ENCODE measurements at regions not wholly inside any gene's neighbourhood (a gene's known extent, or its start where the extent isn't known, plus 50 kb on each side); places are given as distances from the start of the nearest gene placed in this dataset.

DNA sequence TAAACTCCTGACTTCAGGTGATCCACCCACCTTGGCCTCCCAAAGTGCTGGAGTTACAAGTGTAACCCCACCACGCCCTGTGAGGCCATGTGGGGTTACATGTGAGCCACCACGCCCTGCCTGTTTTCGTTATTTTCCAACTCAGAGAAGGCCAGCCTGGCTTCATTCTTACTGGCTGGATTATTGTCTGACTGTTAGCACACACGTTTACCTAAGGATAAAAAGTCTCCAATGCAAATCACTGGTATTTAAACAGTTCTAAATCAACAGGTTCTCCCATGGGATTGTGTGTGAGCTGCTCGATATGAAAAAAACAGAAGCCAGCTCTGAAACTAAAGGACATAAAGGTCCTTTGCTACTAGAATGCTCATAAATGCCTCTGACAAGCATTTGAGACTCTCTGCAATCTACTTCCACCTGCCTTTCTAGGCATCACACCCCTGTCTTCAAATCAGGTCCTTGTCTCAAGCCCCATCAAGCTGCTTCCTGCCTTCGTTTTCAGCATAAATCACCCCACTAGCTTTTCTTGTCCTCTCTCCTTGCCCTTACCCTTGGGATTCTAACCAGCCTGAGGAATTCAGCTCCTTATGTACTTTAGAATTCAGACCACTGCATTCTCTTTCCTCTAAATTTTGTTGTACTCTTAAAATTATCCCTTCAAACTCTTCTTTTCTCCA is 265.0 kb downstream of the DUSP6 start:
- DNase-seq = no peak
- in situ Hi-C loops (cut with MboI; ENCODE audit: low pct_unique_long_range_greater_than_20kb, low sequenced_read_pairs) = no loop called here

DNA sequence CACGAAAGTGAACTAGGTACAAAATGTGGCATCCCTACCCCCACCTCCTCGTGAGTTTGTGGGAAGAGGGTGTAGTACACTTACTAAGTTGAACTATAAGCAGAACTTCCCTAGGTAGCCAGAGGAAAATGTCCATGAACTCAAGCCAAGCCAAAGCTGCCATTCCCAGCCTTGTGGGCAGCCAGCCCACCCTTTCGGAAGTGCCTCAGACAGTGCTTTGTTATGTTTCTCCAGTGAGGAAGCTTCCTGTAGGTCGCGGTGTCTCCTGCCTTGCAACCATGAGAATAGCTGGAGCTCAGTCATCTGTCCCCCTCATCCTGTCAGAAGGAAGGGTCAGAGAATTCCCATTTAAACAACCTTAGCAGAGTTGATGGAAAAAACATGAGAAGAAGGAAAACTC is 266.9 kb downstream of the DUSP6 start:
- in situ Hi-C loops (cut with MboI; ENCODE audit: low pct_unique_long_range_greater_than_20kb, low sequenced_read_pairs) = no loop called here
- DNase-seq = no peak

DNA sequence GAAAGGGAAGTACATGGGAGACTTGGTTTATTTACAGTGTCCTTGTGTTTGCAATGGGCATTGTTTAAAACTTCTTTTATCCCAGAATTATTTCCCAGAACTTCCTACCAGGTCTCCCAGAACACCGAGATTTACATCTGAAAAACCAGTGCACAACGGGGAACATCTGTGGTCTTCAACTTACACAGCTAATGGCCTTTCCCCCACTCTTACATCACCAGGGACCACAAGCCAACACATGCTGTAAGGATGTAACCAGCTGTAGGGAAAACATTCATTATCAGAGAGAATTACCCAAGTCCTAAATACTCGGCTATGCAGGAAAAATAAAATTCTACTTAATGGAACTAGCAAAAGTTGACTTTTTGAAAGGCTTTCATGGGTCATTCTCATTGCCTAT is 267.6 kb downstream of the DUSP6 start:
- in situ Hi-C loops (cut with MboI; ENCODE audit: low pct_unique_long_range_greater_than_20kb, low sequenced_read_pairs) = no loop called here

DNA sequence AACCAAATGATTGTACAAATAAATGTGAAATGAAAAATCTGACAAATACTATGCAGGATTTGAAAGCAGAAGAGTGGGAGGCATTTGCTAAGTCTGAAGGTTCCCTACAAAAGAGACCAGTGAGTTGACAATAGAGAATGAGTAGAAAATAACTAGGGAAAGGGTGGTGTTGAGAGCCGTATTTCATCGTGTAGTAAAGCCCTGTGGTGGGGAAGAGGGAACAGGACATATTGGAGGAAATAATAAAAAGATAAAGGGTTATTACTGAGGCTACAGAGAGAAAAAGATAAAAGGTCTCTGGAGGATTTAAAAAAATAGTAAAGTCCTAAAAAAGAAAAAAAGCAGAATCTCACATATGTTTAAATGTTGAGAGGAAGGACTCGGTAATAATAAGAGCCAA is 268.8 kb downstream of the DUSP6 start:
- peak; percentile 80 for DNase-seq
- in situ Hi-C loops (cut with MboI; ENCODE audit: low pct_unique_long_range_greater_than_20kb, low sequenced_read_pairs) = no loop called here

More for the DNA sequence above, 267.6 kb downstream of the DUSP6 start:
- DNase-seq = no peak

DNA sequence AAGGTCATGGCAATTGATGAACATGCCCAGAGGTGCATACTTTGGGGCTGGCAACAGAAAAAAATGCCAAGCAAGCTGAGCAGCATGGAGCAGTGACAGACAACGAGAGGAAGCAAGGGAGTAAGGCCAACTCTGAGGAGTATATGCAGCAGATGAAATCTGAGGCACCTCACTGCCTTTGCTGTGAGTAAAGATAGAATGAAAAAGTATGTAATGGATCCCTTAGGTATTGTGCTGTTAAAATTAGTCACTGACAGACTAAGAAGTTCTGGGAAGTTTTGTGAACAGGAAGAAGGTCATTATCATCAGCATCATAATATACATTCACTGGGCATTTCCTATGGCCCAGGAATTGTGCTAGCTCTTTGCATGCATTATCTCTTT is 269.9 kb downstream of the DUSP6 start:
- in situ Hi-C loops (cut with MboI; ENCODE audit: low pct_unique_long_range_greater_than_20kb, low sequenced_read_pairs) = no loop called here
- DNase-seq = no peak

DNA sequence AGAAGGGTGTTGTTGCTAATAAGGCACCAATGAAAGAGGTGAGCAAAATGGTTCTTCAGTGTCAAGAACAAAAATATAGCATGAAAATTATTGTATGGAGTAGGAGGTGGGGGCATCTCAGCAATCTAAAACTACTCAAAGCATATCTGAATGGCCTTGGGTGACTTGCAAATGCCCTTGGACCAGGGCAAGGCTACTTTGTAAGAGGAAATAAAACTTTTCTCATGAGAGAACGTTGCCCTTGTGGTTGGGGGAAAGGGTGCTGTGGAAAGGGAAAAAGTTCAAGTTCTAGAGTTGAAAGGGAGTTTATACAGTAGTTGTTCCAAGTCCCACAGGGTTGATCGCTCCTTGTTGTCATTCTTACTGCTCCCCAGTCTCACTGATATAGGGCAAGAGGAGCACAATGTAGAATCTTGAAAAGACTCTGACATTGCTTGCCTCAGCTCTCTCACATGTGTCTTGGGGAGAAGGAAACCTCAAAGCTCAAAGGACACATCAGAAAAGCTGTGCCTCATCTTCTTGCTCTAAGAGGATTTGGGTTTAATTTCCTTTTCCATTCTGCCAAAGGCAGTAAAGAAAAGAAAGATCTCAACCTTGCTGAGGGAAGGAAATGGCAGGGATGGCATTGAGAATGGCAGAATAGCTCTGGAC is 270.5 kb downstream of the DUSP6 start:
- no peak for DNase-seq
- in situ Hi-C loops (cut with MboI; ENCODE audit: low pct_unique_long_range_greater_than_20kb, low sequenced_read_pairs) = no loop called here

DNA sequence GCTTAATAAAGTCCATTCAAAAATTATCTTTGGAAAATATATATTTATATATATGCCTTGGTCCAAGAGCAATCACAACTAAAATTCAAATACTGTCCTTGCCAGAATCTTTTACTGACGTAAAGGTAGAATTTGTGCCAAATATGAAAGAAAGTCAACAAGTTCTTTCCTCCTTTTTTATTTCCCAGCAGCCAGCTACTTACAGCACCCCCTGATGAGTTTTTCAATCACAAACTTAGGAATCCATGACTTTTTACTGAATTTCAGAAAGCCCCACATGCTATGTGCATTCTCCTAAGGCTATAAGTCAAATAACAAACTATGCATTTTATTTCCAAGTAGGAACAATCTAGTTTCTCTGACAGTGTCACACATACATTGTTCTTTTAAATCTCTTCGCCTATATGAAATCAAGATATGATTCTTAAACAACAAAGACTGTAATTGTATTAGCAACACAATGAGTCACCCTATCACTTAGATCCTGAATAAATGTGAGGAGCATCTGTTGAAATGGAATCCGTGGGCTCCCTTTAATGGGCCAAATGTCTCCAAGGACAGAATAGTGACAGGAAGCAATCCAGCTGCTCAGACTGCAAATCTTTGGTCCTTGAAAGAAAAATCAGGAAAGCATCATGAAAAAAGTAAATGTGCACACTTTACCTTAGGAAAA is 271.4 kb downstream of the DUSP6 start:
- no peak for DNase-seq
- in situ Hi-C loops (cut with MboI; ENCODE audit: low pct_unique_long_range_greater_than_20kb, low sequenced_read_pairs) = no loop called here

DNA sequence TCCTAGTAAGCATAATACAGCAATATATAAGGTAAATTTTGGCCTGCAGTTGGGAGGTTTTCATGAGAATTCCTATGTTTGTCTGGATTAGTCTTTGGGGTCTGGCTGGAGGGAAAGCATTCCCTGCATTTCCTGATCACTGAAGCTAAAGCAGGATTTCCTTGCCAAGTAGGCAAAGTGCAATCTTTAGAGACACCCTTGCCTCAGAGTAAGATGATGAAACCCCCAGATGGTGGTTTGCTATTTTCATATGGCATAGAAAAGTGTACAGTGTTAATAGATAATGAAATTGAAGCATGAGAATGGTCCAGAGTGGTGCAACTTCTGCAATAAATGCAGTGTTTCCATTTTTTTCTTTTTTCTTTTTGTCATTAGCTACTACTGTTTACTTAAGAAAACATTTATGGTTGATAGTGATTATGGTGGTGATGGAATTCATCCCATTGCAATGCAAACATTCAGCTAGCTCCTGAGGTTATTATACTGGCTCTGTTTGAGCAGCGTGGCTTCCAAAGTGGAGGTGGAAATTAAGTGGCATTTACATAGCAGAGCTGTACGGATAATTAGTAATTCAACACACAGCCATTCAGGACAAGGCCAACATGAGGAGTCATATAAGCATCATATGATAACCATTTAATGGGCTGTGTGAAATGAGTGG is 276.3 kb downstream of the DUSP6 start:
- no peak for DNase-seq
- in situ Hi-C loops (cut with MboI; ENCODE audit: low pct_unique_long_range_greater_than_20kb, low sequenced_read_pairs) = no loop called here

DNA sequence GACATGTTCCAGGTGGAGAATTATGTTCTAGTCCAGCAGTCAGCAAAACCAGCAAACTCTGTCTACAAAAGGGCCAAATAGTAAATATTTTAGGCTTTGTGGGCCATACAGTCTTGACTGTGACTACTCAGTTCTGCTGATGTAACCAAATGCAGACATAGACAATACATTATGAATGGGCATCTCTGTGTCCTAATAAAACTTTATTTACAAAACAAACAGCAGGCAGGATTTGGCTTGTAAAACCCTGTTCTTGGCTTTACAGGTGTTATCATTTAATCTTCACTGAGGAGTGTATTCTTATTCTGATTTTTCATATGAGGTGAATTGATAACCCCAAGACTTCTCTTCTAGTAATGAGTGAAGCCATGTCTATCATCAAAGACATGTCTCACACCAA is 278.6 kb downstream of the DUSP6 start:
- in situ Hi-C loops (cut with MboI; ENCODE audit: low pct_unique_long_range_greater_than_20kb, low sequenced_read_pairs) = loop anchor here (25.0 kb wide), 1 partner anchor 89 kb away; no protein-coding TSS in a partner anchor
- DNase-seq = no peak

DNA sequence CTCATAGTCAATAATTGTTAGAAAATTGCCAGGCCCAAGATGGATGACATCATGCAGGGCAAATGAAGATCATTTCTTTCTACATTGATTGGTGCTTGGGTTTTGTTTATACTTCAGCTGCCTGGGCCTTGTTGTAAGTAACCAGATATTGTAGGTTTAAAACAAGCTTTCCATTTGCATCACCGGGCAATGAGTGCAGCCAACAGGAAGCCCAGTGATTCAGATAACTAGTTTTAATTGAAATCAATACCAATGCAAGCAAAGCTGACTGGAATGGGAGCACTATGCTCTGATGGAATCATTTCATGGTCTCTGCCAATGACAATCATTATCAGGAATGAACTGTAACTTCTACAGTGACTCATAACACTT is 279.3 kb downstream of the DUSP6 start:
- in situ Hi-C loops (cut with MboI; ENCODE audit: low pct_unique_long_range_greater_than_20kb, low sequenced_read_pairs) = loop anchor here (25.0 kb wide), 1 partner anchor 89 kb away; no protein-coding TSS in a partner anchor
- DNase-seq = no peak

DNA sequence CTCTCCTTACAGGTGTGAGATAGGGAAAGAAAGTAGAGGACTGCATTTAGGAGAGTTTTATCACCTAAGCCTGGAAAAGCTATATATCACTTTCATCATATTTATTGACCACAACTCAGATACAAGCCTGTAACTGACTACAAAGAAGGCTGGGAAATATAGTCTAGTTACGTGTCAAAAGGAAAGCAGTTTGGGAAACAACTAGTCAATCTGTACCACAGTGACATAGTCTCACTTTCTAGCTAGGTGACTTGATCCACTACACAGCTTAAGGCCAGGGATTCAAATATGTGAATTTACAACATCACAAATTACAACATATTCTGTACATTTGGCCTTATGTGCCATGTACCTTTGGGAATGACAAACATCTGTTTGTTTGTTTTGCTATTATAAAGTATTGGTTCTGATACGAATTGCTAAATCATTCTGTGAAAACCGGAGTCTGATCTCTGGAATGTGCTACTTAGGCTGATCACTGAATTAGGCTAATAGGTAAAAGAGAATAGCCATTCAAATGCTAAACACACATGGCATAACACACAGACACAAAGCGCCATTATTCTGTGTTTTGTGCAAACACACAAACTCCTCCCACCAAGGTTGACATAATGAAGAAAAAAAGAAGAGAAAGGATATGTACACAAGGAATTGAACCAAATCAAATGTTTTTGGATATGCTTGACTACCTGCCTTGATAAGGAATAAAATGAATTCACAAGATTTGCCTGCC is 279.8 kb downstream of the DUSP6 start:
- in situ Hi-C loops (cut with MboI; ENCODE audit: low pct_unique_long_range_greater_than_20kb, low sequenced_read_pairs) = loop anchor here (25.0 kb wide), 1 partner anchor 90 kb away; no protein-coding TSS in a partner anchor
- no peak for DNase-seq

DNA sequence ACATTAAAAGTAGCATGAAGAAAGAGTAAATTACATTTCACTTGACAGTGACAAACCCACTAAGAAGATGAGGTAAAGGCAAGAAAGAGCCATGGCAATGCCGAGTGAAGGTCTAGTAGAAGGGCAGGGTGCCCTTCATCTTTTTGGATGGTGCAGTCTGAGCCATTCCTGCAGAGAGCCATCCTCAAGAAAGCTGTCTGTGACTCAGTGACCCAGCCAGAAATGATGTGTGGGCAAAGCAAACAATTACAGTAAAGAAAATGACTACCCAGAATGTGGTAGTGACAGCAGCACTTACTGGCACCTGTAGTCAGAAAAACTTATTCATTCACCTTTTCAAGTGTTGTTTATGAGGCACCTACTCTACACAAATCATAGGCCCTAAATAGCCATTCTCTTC is 281.7 kb downstream of the DUSP6 start:
- DNase-seq = no peak
- in situ Hi-C loops (cut with MboI; ENCODE audit: low pct_unique_long_range_greater_than_20kb, low sequenced_read_pairs) = loop anchor here (25.0 kb wide), 1 partner anchor 92 kb away; no protein-coding TSS in a partner anchor

DNA sequence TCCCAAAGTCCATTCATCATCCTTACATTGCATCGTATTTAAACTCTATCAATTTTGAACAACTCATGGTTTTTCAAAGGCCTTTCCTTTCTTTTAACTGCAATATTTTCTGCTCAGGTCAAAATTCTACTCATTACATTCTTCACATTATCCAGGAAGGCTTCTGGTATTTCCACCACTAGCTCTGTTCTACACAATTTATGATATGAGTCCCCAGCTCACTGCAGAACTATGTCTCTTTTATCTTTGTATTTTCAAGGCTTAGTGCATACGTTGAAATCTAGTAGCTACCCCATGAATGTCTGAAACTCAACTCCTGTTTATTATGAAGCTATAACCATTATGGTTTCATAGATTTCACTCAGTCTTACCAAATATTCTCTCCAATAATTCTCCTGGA is 282.9 kb downstream of the DUSP6 start:
- in situ Hi-C loops (cut with MboI; ENCODE audit: low pct_unique_long_range_greater_than_20kb, low sequenced_read_pairs) = loop anchor here (25.0 kb wide), 1 partner anchor 93 kb away; no protein-coding TSS in a partner anchor
- no peak for DNase-seq

DNA sequence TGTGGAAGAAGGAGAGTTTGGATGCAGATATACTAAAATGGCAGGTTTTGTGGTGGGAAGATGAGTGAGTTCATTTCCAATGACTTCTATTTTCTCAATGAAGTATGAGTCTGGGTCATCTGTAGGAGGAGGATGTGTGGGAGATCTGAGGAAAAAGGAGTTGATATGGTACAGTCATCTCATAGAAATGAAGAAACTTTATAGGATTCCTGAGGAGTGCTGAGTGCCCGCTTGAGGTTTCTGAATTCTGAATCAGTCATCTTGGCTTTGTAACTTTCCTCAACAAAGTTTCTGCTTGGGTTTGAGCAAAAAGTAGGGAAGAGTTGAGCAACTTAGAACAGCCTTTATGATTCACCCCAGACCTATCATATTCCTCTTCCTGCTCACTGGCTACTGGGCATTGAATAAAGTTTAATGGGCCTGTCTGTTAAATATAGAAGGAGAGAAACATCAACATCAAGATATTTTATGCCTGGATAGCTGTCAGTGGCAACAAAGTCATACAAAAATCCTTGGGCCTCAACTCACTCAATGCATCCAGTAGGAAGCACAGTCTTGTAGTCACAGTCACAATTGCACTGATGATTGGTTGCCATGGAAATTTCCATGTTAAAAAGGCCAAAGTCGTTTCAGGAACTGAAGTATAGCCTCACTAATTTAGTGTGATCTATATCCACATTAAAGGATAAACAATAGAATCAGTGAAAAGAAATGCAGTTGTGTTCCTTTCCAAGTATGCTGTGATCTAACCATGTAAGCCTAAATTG is 284.7 kb downstream of the DUSP6 start:
- in situ Hi-C loops (cut with MboI; ENCODE audit: low pct_unique_long_range_greater_than_20kb, low sequenced_read_pairs) = loop anchor here (25.0 kb wide), 1 partner anchor 95 kb away; no protein-coding TSS in a partner anchor
- DNase-seq = no peak

DNA sequence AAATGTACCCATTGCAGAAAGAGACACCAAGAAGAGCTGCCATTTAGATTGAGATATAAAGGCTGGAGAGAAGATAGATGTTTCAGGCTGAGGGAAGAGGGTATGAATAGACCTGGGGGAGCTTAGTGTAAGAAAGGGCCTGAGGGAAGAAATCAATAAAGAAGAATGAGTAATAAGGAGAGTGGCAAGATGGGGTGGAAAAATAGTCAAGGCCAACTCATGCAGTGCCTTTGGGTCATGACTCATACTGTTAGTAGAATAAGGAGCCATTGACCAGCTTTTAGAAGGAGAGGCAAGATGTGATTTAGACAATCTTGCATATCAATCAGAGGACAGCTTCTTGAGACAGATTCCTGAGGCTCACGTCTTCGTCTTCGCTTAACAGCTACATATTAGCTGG is 287.5 kb downstream of the DUSP6 start:
- DNase-seq = no peak
- in situ Hi-C loops (cut with MboI; ENCODE audit: low pct_unique_long_range_greater_than_20kb, low sequenced_read_pairs) = loop anchor here (25.0 kb wide), 1 partner anchor 98 kb away; no protein-coding TSS in a partner anchor

DNA sequence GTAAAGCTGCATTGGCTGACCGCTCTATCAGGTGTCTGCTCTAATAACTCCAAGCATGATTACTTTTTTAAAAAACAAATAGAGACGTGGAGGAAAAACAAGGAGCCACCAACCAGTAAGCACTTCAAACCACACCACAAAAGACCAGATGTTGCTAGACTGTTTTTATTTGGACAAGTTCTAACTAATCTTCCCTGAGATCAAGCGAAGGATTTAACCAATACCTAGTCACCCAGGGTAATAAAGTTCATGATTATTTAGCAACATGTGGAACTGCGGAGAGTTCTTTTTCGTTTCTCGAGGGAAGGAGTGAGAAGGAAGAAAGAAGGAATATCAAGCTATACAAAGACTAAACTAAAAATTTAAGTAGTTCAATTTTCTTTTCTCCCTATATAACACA is 288.1 kb downstream of the DUSP6 start:
- DNase-seq = no peak
- in situ Hi-C loops (cut with MboI; ENCODE audit: low pct_unique_long_range_greater_than_20kb, low sequenced_read_pairs) = loop anchor here (25.0 kb wide), 1 partner anchor 98 kb away; no protein-coding TSS in a partner anchor

DNA sequence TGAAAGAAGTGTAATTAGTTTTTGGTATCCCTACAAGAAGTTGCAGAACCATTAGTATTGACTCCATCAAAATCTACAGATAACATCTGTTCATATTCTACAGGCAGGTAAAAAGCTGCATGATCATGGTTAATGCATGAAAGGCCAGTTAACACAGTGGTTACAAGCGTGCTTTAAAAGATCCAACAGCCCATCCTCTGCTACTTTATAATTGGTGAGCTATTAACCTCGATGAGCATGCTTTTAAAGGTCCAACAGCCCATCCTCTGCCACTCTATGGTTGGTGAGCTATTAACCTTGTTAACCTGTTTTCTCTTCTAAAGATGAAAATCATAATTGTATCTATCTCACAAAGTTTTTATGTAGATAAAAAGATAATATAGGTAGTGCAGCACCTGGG is 289.3 kb downstream of the DUSP6 start:
- in situ Hi-C loops (cut with MboI; ENCODE audit: low pct_unique_long_range_greater_than_20kb, low sequenced_read_pairs) = loop anchor here (25.0 kb wide), 1 partner anchor 99 kb away; no protein-coding TSS in a partner anchor
- no peak for DNase-seq
